Thyroid gland (tissue), 4 donors: ENCODE measurements at regions not wholly inside any gene's neighbourhood (a gene's known extent, or its start where the extent isn't known, plus 50 kb on each side); places are given as distances from the start of the nearest gene placed in this dataset.

Experiments used
- DNase-seq, 2 donors: peaks; one replicate each; pipeline ENCODE4 v3.0.0-alpha.2; 2019
- H3K27ac ChIP-seq, 3 donors: fragments of 200-600 bp; sonication (generic); 1 replicate in 2 of 3; 2 replicates in 1 of 3; pipeline ENCODE4 v1.5.1; 2016 to 2019; ENCODE audit warnings: mild to moderate bottlenecking in 1 of 3, moderate library complexity in 1 of 3
- H3K27me3 ChIP-seq: fragments of 200-600 bp; sonication (generic); one replicate; pipeline ENCODE4 v1.5.1; 2019
- H3K36me3 ChIP-seq, 2 donors: fragments of 200-600 bp; sonication (generic); one replicate each; pipeline ENCODE4 v1.5.1; 2016 to 2019
- H3K4me1 ChIP-seq, 2 donors: fragments of 200-600 bp; sonication (generic); one replicate each; pipeline ENCODE4 v1.5.1; 2017 to 2019
- H3K4me3 ChIP-seq, 3 donors: fragments of 200-600 bp; sonication (generic); replicated peaks in 1 of 3; 1 replicate in 2 of 3; 2 replicates in 1 of 3; pipeline ENCODE4 v1.5.1; 2016; ENCODE audit warnings: mild to moderate bottlenecking in 1 of 3
- H3K9me3 ChIP-seq: fragments of 200-600 bp; sonication (generic); one replicate; pipeline ENCODE4 v1.5.1; 2017
- CTCF ChIP-seq, 6 experiments: fragments of 200-600 bp in 3 of 6; fragments of 450-650 bp in 3 of 6; sonication (generic) in 3 of 6; IDR thresholded peaks; one replicate each; pipeline ENCODE4 v1.5.1; 2016 to 2019; ENCODE audit warnings: antibody characterized with exemption in 6 of 6, mild to moderate bottlenecking in 2 of 6, inconsistent platforms in 1 of 6, moderate library complexity in 1 of 6
- POLR2A ChIP-seq, 2 donors: fragments of 450-650 bp; IDR thresholded peaks; one replicate each; pipeline ENCODE4 v1.6.1; 2017; ENCODE audit warnings: antibody characterized with exemption in 2 of 2, mild to moderate bottlenecking in 2 of 2, moderate library complexity in 1 of 2
- WGBS, 2 donors: methylation state at CpG; one replicate each; pipeline ENCODE4 v1.1.5; 2017; 5-methylcytosine and 5-hydroxymethylcytosine counted together
- intact Hi-C: fragments of 100-400 bp; cut with DNase I; formaldehyde crosslinking; loops from one replicate; pipeline ENCODE4 v1.15.1; 2023

GRCh38 chr1:81230983-81231728, 569.6 kb upstream of the ADGRL2 start:
- no peak overlapping the region for H3K27ac ChIP-seq
- TF ChIP-seq CTCF (IDR thresholded peaks at IDR 0.05) (no peak), POLR2A (IDR thresholded peaks at IDR 0.05) (no peak)
- intact Hi-C loops, result no loop called here
- WGBS, 2 donors, result 68 to 69% methylated on average over 6 of the region's 6 CpGs
- no peak overlapping the region for H3K4me3 ChIP-seq
- H3K27me3 ChIP-seq, result no peaks in the 10 kb centered on the region
- DNase-seq, result no peak
- no peaks in the 10 kb centered on the region for H3K4me1 ChIP-seq
- H3K9me3 ChIP-seq, result no peaks in the 10 kb centered on the region
- no peaks in the 10 kb centered on the region for H3K36me3 ChIP-seq

DNA sequence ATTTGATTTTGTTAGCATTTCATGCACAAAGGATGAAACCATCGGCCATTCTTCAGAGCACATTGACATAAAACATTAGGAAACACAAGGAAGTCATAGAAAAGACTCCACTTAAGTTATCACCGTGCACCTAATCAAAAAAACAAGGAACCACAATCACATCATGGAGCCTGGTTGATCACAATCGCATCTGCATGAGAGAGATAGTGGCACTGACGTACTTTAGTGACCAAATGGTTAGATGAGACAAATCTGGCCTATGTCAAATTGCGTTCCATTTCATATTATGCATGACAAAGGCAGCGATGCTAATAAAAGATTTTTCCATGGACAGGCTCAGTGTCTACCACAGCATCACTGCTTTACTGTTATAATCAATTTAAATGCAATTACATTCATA, 571.8 kb upstream of the ADGRL2 start:
- Histone ChIP-seq H3K9me3 (no peaks in the 10 kb centered on the region), H3K27me3 (no peaks in the 10 kb centered on the region), H3K4me3 (no peak overlapping the region), H3K27ac (no peak overlapping the region), H3K36me3 (no peaks in the 10 kb centered on the region), H3K4me1 (no peaks in the 10 kb centered on the region)
- no peak for TF ChIP-seq POLR2A (IDR thresholded peaks at IDR 0.05)
- TF ChIP-seq CTCF (IDR thresholded peaks at IDR 0.05), result no peak
- DNase-seq, result no peak
- intact Hi-C loops, result no loop called here
- WGBS, 2 donors, result 90 to 95% methylated on average over 6 of the region's 6 CpGs

DNA sequence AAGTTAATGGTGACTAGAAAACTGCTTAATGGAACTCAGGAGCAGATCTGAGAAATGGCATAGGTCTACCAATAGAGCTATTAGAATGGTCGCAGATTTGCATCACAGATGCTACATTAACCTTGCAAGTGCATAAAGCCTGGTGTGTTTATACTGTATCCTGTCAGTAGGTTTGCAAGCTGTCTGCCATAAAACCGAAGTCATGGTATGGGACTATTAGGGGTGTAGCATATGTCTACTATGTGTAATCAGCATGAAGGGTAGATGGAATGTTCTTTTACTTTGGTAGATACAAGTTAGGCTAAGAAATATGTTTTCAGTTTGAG, 574.2 kb upstream of the ADGRL2 start:
- Histone ChIP-seq H3K4me3 (no peak overlapping the region), H3K27ac (no peak overlapping the region), H3K36me3 (no peaks in the 10 kb centered on the region), H3K9me3 (no peaks in the 10 kb centered on the region), H3K4me1 (no peaks in the 10 kb centered on the region), H3K27me3 (no peaks in the 10 kb centered on the region)
- no peak for DNase-seq
- 83 to 90% methylated on average over 2 of the region's 2 CpGs for WGBS, 2 donors
- intact Hi-C loops, result no loop called here
- TF ChIP-seq CTCF (IDR thresholded peaks at IDR 0.05) (no peak), POLR2A (IDR thresholded peaks at IDR 0.05) (no peak)

- Histone ChIP-seq H3K9me3 (no peaks in the 10 kb centered on the region), H3K4me3 (no peak overlapping the region), H3K27me3 (no peaks in the 10 kb centered on the region), H3K27ac (no peak overlapping the region), H3K36me3 (no peaks in the 10 kb centered on the region), H3K4me1 (no peaks in the 10 kb centered on the region)
- no peak for DNase-seq
- no peak for TF ChIP-seq CTCF (IDR thresholded peaks at IDR 0.05)
- TF ChIP-seq POLR2A (IDR thresholded peaks at IDR 0.05), result no peak
- intact Hi-C loops, result no loop called here
- 81 to 88% methylated on average over 7 of the region's 7 CpGs for WGBS, 2 donors
Measured at GRCh38 chr1:81225789-81226602, 574.7 kb upstream of the ADGRL2 start.

DNA sequence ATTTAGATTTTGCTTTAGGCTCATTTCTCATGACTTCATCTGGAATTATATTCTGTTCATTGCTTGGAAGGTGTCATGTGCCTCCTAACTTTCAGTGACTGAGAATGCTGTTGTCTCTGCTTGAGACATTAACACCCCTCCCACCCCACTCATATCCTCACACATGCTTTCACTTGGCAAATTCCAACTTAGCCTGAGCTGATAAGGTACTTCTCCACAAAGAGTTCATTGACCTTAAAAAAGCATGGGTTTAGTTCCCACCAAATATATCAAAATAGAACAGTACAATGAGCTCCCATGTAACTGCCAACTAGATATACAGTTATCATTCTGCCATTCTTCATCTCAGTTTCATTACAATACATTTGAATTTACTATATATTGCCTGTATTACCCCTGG, 576.5 kb upstream of the ADGRL2 start:
- no peaks in the 10 kb centered on the region for H3K36me3 ChIP-seq
- TF ChIP-seq POLR2A (IDR thresholded peaks at IDR 0.05) (no peak), CTCF (IDR thresholded peaks at IDR 0.05) (no peak)
- H3K9me3 ChIP-seq, result no peaks in the 10 kb centered on the region
- no peak for DNase-seq
- no peak overlapping the region for H3K4me3 ChIP-seq
- intact Hi-C loops, result no loop called here
- no peaks in the 10 kb centered on the region for H3K4me1 ChIP-seq
- H3K27me3 ChIP-seq, result no peaks in the 10 kb centered on the region
- H3K27ac ChIP-seq, result no peak overlapping the region
